Panc1 (cell line): ENCODE measurements at regions not wholly inside any gene's neighbourhood (a gene's known extent, or its start where the extent isn't known, plus 50 kb on each side); places are given as distances from the start of the nearest gene placed in this dataset.
A peak's percentile ranks its signal among the peaks of the same experiment; 100 is the strongest.

Experiments
- ATAC-seq: fragments of 200-7000 bp; cut with Tn5 transposase; 2 replicates; pipeline ENCODE4 v1.9.1; 2020; ENCODE audit warnings: mild to moderate bottlenecking, moderate library complexity
- BruUV-seq: library from RNA; stranded (reverse); fragments of 400-500 nt; replicated peaks from 2 replicates; lab custom pipeline; 2021; lab: Mats Ljungman, UMichigan
- CTCF ChIA-PET: fragments of 300-600 bp; sonication (Branson Sonifier 250); formaldehyde crosslinking; loops from one replicate; lab custom pipeline; 2022; ENCODE audit warnings: antibody characterized with exemption; lab: Charles Lee
- POLR2A ChIA-PET: fragments of 300-600 bp; sonication (Branson Sonifier 250); formaldehyde crosslinking; loops from one replicate; lab custom pipeline; 2022; ENCODE audit warnings: antibody characterized with exemption; lab: Charles Lee
- DNase-seq: peaks from one replicate; pipeline ENCODE4 v3.0.0-alpha.2; 2010; ENCODE audit warnings: low read depth, low spot score
- H3K27ac ChIP-seq: 2 replicates; pipeline ENCODE4 v1.5.1; 2011; ENCODE audit warnings: mild to moderate bottlenecking, low read length, inconsistent platforms
- H3K27me3 ChIP-seq: fragments of 200-500 bp; sonication (Bioruptor generic); 2 replicates; pipeline ENCODE4 v1.6.0; 2014; ENCODE audit warnings: low read length, inconsistent platforms; ENCODE audit not compliant: control insufficient read depth, insufficient read depth
- H3K36me3 ChIP-seq: fragments of 200-500 bp; sonication (Bioruptor generic); 2 replicates; pipeline ENCODE4 v1.5.1; 2014; ENCODE audit warnings: inconsistent platforms, mild to moderate bottlenecking, low read length, moderate library complexity; ENCODE audit not compliant: control insufficient read depth, insufficient read depth
- H3K4me1 ChIP-seq: 2 replicates; pipeline ENCODE4 v1.5.1; 2011; ENCODE audit warnings: inconsistent platforms, mild to moderate bottlenecking, low read length, moderate library complexity; ENCODE audit not compliant: control insufficient read depth, insufficient read depth
- H3K4me3 ChIP-seq, 2 experiments: 2 replicates each; pipeline ENCODE4 v1.5.1; 2011 to 2012; ENCODE audit warnings: low read depth in 2 of 2, low read length in 2 of 2, mild to moderate bottlenecking in 2 of 2, inconsistent platforms in 1 of 2, moderate library complexity in 1 of 2
- H3K9me3 ChIP-seq: fragments of 200-500 bp; sonication (Bioruptor generic); 2 replicates; pipeline ENCODE4 v1.5.1; 2014; ENCODE audit warnings: low read depth, mild to moderate bottlenecking, inconsistent platforms, low read length, moderate library complexity; ENCODE audit not compliant: control insufficient read depth, insufficient read depth
- CTCF ChIP-seq: fragments of 450-650 bp; IDR thresholded peaks from 2 replicates; pipeline ENCODE4 v1.5.1; 2017; ENCODE audit warnings: mild to moderate bottlenecking
- POLR2AphosphoS5 ChIP-seq: IDR thresholded peaks from 2 replicates; pipeline ENCODE4 v1.6.1; 2012; ENCODE audit warnings: mild to moderate bottlenecking, low read depth, low read length, moderate library complexity
- REST ChIP-seq, 2 experiments: IDR thresholded peaks; 2 replicates each; pipeline ENCODE4 v1.6.1; 2011 to 2012; ENCODE audit warnings: low read depth in 2 of 2, control low read depth in 1 of 2, low read length in 1 of 2, mild to moderate bottlenecking in 1 of 2, moderate library complexity in 1 of 2; ENCODE audit not compliant: insufficient read depth in 1 of 2
- SIN3A ChIP-seq: IDR thresholded peaks from 2 replicates; pipeline ENCODE4 v1.6.1; 2012; ENCODE audit warnings: low read depth, mild to moderate bottlenecking, low read length, moderate library complexity, borderline replicate concordance; ENCODE audit not compliant: insufficient read depth
- TCF7L2 ChIP-seq: IDR thresholded peaks from 2 replicates; pipeline ENCODE4 v1.6.1; 2011; ENCODE audit warnings: mild to moderate bottlenecking, low read depth, low read length, inconsistent platforms
- in situ Hi-C: cut with HindIII; loops from 2 replicates; pipeline ENCODE4 v1.10.0; 2016; ENCODE audit warnings: low sequenced_read_pairs, low pct_unique_long_range_greater_than_20kb
- intact Hi-C: fragments of 100-400 bp; cut with micrococcal nuclease; formaldehyde crosslinking; loops from one replicate; pipeline ENCODE4 v1.10.0; 2022; ENCODE audit not compliant: unreplicated experiment

GRCh38 chr11:76723548-76723947, 53.0 kb upstream of the LRRC32 start:
- no peak overlapping the region for H3K27ac ChIP-seq
- BruUV-seq: no TSS peak
- H3K9me3 ChIP-seq: no peaks in the 10 kb centered on the region
- H3K27me3 ChIP-seq: peaks cover 20% of the 10 kb centered on the region
- intact Hi-C loops (no loop called here), in situ Hi-C loops (no loop called here)
- no peak overlapping the region for H3K4me3 ChIP-seq
- no peaks in the 10 kb centered on the region for H3K36me3 ChIP-seq
- POLR2A ChIA-PET: no interaction called here
- TF ChIP-seq CTCF: no peak
- no peak for TF ChIP-seq TCF7L2
- TF ChIP-seq REST (IDR thresholded peaks at IDR 0.05; ENCODE audit: insufficient read depth in 1 of 2, low read depth in 2 of 2, low read length in 1 of 2): no peak
- no peak for TF ChIP-seq POLR2AphosphoS5
- ATAC-seq (no peak), DNase-seq (no peak)
- CTCF ChIA-PET: interaction anchor here (0.6 to 2.5 kb wide), 6 partner anchors 9 to 298 kb away, joined by 3 to 12 read pairs (median 4); no protein-coding TSS in a partner anchor
- no peaks in the 10 kb centered on the region for H3K4me1 ChIP-seq

- CTCF ChIA-PET: interaction anchor here (0.6 to 2.1 kb wide), 3 partner anchors 11 to 196 kb away, joined by 3 to 4 read pairs (median 3); no protein-coding TSS in a partner anchor
- intact Hi-C loops (no loop called here), in situ Hi-C loops (no loop called here)
- Histone ChIP-seq H3K27ac (no peak overlapping the region), H3K4me3 (no peak overlapping the region), H3K4me1 (no peaks in the 10 kb centered on the region), H3K9me3 (no peaks in the 10 kb centered on the region), H3K36me3 (no peaks in the 10 kb centered on the region), H3K27me3 (peaks cover 25% of the 10 kb centered on the region)
- DNase-seq (no peak), ATAC-seq (no peak)
- POLR2A ChIA-PET: no interaction called here
- no TSS peak for BruUV-seq
- TF ChIP-seq SIN3A (no peak), REST (IDR thresholded peaks at IDR 0.05; ENCODE audit: insufficient read depth in 1 of 2, low read depth in 2 of 2, low read length in 1 of 2) (peak; percentile 83 to 91)
Measured at GRCh38 chr11:76724171-76724768, 53.7 kb upstream of the LRRC32 start.
